GM12892 (cell line): ENCODE measurements at regions not wholly inside any gene's neighbourhood (a gene's known extent, or its start where the extent isn't known, plus 50 kb on each side); places are given as distances from the start of the nearest gene placed in this dataset.

Experiments used
- POLR2AphosphoS5 ChIP-seq: IDR thresholded peaks from 2 replicates; pipeline ENCODE4 v1.6.1; 2011; ENCODE audit warnings: low read depth, low read length, control low read depth
- TAF1 ChIP-seq: IDR thresholded peaks from 2 replicates; pipeline ENCODE4 v1.6.1; 2011; ENCODE audit warnings: low read depth, mild to moderate bottlenecking, control low read depth, low read length, borderline replicate concordance

DNA sequence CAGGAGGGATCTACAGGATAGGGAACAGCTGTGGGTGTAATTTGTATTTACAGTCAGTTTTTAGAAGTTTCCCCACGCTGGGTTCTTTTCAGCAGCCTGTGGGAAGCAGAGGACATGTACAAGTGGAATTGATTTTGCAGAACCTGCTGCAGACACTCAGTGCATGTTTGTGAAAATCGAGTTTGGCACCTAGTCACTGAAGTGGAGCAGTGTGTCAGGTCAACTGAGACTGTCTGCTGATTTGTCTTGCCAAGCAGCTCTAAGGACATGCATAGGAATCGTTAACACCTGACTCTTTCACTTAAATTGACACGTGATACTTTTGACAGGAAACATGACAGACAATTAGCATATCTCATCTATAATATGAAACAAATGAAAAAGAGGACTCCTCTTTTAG is 416.6 kb downstream of the TMX3 start:
- TF ChIP-seq POLR2AphosphoS5 (no peak), TAF1 (no peak)
